ENCODE measurements at regions not wholly inside any gene's neighbourhood (a gene's known extent, or its start where the extent isn't known, plus 50 kb on each side); places are given as distances from the start of the nearest gene placed in this dataset.

- no peaks in the 10 kb centered on the region for H3K36me3 Mint-ChIP-seq
- Histone ChIP-seq H3K27me3 (no peaks in the 10 kb centered on the region), H3K79me2 (ENCODE audit: low read depth) (no peaks in the 10 kb centered on the region), H3K4me3 (no peak overlapping the region), H3K9ac (no peak overlapping the region), H3K27ac (no peak overlapping the region), H3K4me2 (no peak overlapping the region), H4K20me1 (ENCODE audit: low read depth) (no peaks in the 10 kb centered on the region), H2AFZ (replicated peaks) (no peak overlapping the region), H3K4me1 (peaks cover 33% of the 10 kb centered on the region), H3K9me3 (ENCODE audit: low read depth) (no peaks in the 10 kb centered on the region), H3F3A (ENCODE audit: low read depth) (peaks cover 22% of the 10 kb centered on the region), H3K36me3 (no peaks in the 10 kb centered on the region)
- no peak for TF ChIP-seq EZH2 (IDR thresholded peaks at IDR 0.05)
- TF ChIP-seq CTCF (IDR thresholded peaks at IDR 0.05), result no peak
- TF ChIP-seq EZH2phosphoT487 (IDR thresholded peaks at IDR 0.05), result no peak
- peaks cover 11% of the 10 kb centered on the region for H3K9me3 Mint-ChIP-seq
- peaks cover 18% of the 10 kb centered on the region for H3K4me1 Mint-ChIP-seq
- H3K4me3 Mint-ChIP-seq, result no peak overlapping the region
- no peaks in the 10 kb centered on the region for H3K27me3 Mint-ChIP-seq (ENCODE audit: insufficient read depth, low read depth)
- no peak overlapping the region for H3K27ac Mint-ChIP-seq
- no peak for DNase-seq (ENCODE audit: low spot score)
Measured at GRCh38 chr2:164306872-164307271, 314.4 kb downstream of the GRB14 start.

- Histone ChIP-seq H3K27me3 (no peaks in the 10 kb centered on the region), H3F3A (ENCODE audit: low read depth) (peaks cover 22% of the 10 kb centered on the region), H3K9me3 (ENCODE audit: low read depth) (no peaks in the 10 kb centered on the region), H2AFZ (replicated peaks) (no peak overlapping the region), H3K79me2 (ENCODE audit: low read depth) (no peaks in the 10 kb centered on the region), H3K4me3 (peak overlapping the region; percentile 1), H4K20me1 (ENCODE audit: low read depth) (no peaks in the 10 kb centered on the region), H3K36me3 (no peaks in the 10 kb centered on the region), H3K27ac (peak overlapping the region; percentile 92), H3K9ac (no peak overlapping the region), H3K4me1 (peaks cover 38% of the 10 kb centered on the region), H3K4me2 (peak overlapping the region; percentile 45)
- Mint-ChIP-seq H3K27me3 (ENCODE audit: insufficient read depth, low read depth) (no peaks in the 10 kb centered on the region), H3K27ac (peak overlapping the region; percentile 89), H3K4me1 (peaks cover 10% of the 10 kb centered on the region), H3K4me3 (no peak overlapping the region), H3K36me3 (no peaks in the 10 kb centered on the region), H3K9me3 (peaks cover 11% of the 10 kb centered on the region)
- DNase-seq (ENCODE audit: low spot score), result peak; percentile 79
- TF ChIP-seq CTCF (IDR thresholded peaks at IDR 0.05) (no peak), EZH2phosphoT487 (IDR thresholded peaks at IDR 0.05) (no peak), EZH2 (IDR thresholded peaks at IDR 0.05) (no peak)
Measured at GRCh38 chr2:164302786-164303185, 318.5 kb downstream of the GRB14 start.

GRCh38 chr2:164288235-164288634 is 333.0 kb downstream of the GRB14 start:
- no peak for DNase-seq (ENCODE audit: low spot score)
- Histone ChIP-seq H3K27ac (no peak overlapping the region), H3K36me3 (no peaks in the 10 kb centered on the region), H3K4me1 (peaks cover 14% of the 10 kb centered on the region), H3K4me3 (no peak overlapping the region), H3K9ac (no peak overlapping the region), H4K20me1 (ENCODE audit: low read depth) (no peaks in the 10 kb centered on the region), H3F3A (ENCODE audit: low read depth) (no peaks in the 10 kb centered on the region), H3K79me2 (ENCODE audit: low read depth) (no peaks in the 10 kb centered on the region), H2AFZ (replicated peaks) (peak overlapping the region; percentile 12), H3K4me2 (no peak overlapping the region), H3K9me3 (ENCODE audit: low read depth) (no peaks in the 10 kb centered on the region), H3K27me3 (no peaks in the 10 kb centered on the region)
- no peak overlapping the region for H3K27ac Mint-ChIP-seq
- H3K27me3 Mint-ChIP-seq (ENCODE audit: insufficient read depth, low read depth), result peaks cover 3% of the 10 kb centered on the region
- H3K9me3 Mint-ChIP-seq, result peaks cover 7% of the 10 kb centered on the region
- TF ChIP-seq EZH2phosphoT487 (IDR thresholded peaks at IDR 0.05) (no peak), EZH2 (IDR thresholded peaks at IDR 0.05) (no peak)
- H3K36me3 Mint-ChIP-seq, result no peaks in the 10 kb centered on the region
- peaks cover 3% of the 10 kb centered on the region for H3K4me1 Mint-ChIP-seq
- H3K4me3 Mint-ChIP-seq, result no peak overlapping the region

- no peaks in the 10 kb centered on the region for H3K27me3 ChIP-seq
- no peak overlapping the region for H2AFZ ChIP-seq (replicated peaks)
- H3K9ac ChIP-seq, result no peak overlapping the region
- no peak overlapping the region for H3K4me3 ChIP-seq
- Mint-ChIP-seq H3K9me3 (peaks cover 7% of the 10 kb centered on the region), H3K4me1 (peaks cover 3% of the 10 kb centered on the region), H3K27me3 (ENCODE audit: insufficient read depth, low read depth) (peaks cover 3% of the 10 kb centered on the region), H3K4me3 (no peak overlapping the region), H3K27ac (no peak overlapping the region), H3K36me3 (no peaks in the 10 kb centered on the region)
- H3K27ac ChIP-seq, result no peak overlapping the region
- TF ChIP-seq EZH2phosphoT487 (IDR thresholded peaks at IDR 0.05) (no peak), CTCF (IDR thresholded peaks at IDR 0.05) (no peak), EZH2 (IDR thresholded peaks at IDR 0.05) (no peak)
- H3K79me2 ChIP-seq (ENCODE audit: low read depth), result no peaks in the 10 kb centered on the region
- no peaks in the 10 kb centered on the region for H3K9me3 ChIP-seq (ENCODE audit: low read depth)
- no peak overlapping the region for H3K4me2 ChIP-seq
- H3F3A ChIP-seq (ENCODE audit: low read depth), result no peaks in the 10 kb centered on the region
- H3K36me3 ChIP-seq, result no peaks in the 10 kb centered on the region
- H3K4me1 ChIP-seq, result peaks cover 14% of the 10 kb centered on the region
- DNase-seq (ENCODE audit: low spot score), result no peak
- no peaks in the 10 kb centered on the region for H4K20me1 ChIP-seq (ENCODE audit: low read depth)
Measured at GRCh38 chr2:164287056-164287455, 334.2 kb downstream of the GRB14 start.

Measured in neural progenitor cell (in vitro differentiated cells).